ENCODE measurements at regions not wholly inside any gene's neighbourhood (a gene's known extent, or its start where the extent isn't known, plus 50 kb on each side); places are given as distances from the start of the nearest gene placed in this dataset.

DNA sequence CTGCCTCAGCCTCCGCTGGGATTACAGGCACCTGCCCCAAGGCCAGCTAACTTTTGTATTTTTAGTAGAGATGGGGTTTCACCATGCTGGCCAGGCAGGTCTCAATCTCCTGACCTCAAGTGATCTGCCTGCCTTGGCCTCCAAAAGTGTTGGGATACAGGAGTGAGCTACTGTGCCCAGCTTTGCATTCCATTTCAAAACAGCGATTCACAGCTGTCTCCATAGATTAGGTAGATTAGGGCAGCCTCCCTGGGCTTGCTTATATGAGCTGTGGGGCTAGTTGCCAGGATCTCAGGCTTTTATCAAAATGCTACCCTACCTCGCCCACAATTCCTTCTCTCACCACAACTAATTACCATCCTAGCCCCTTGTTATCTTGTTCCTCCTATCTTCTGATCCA, 176.4 kb upstream of the ZKSCAN2 start:
- WGBS (ENCODE audit: low lambda C conversion rate) = 5% methylated on average over 3 of the region's 3 CpGs
- H3K27ac ChIP-seq (ENCODE audit: low read depth in 2 of 2, low read length in 1 of 2) = no peak overlapping the region
- H3K27me3 ChIP-seq (ENCODE audit: insufficient read depth) = peaks cover 4% of the 10 kb centered on the region; the same call in 1 of the 2 replicates
- H3K9me2 ChIP-seq = no peaks in the 10 kb centered on the region
- no peaks in the 10 kb centered on the region for H3K36me3 ChIP-seq (replicated peaks in 1 of 2; ENCODE audit: control insufficient read depth in 1 of 2, insufficient read depth in 2 of 2, low read length in 1 of 2)
- H4K20me1 ChIP-seq (ENCODE audit: insufficient read depth) = no peaks in the 10 kb centered on the region
- no peaks in the 10 kb centered on the region for H3F3A ChIP-seq (replicated peaks; ENCODE audit: insufficient read depth)
- DNase-seq = no peak
- no peaks in the 10 kb centered on the region for H3K4me1 ChIP-seq (ENCODE audit: control insufficient read depth in 1 of 2, insufficient read depth in 2 of 2, low read depth in 1 of 2, low read length in 1 of 2)
- no peak overlapping the region for H2AFZ ChIP-seq (ENCODE audit: low read depth)
- TF ChIP-seq MXI1 (IDR thresholded peaks at IDR 0.05; ENCODE audit: low read depth, low read length) (no peak), POLR2AphosphoS5 (IDR thresholded peaks at IDR 0.05; ENCODE audit: low read depth, low read length) (no peak), CHD2 (IDR thresholded peaks at IDR 0.05; ENCODE audit: low read length, partially characterized antibody) (no peak), SIN3A (IDR thresholded peaks at IDR 0.05; ENCODE audit: borderline replicate concordance, low read depth, low read length) (no peak)
- TF ChIP-seq, protein P1, sequence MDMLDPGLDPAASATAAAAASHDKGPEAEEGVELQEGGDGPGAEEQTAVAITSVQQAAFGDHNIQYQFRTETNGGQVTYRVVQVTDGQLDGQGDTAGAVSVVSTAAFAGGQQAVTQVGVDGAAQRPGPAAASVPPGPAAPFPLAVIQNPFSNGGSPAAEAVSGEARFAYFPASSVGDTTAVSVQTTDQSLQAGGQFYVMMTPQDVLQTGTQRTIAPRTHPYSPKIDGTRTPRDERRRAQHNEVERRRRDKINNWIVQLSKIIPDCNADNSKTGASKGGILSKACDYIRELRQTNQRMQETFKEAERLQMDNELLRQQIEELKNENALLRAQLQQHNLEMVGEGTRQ (IDR thresholded peaks at IDR 0.05; ENCODE audit: borderline replicate concordance, low read depth, low read length) = no peak
- TF ChIP-seq, protein P2, sequence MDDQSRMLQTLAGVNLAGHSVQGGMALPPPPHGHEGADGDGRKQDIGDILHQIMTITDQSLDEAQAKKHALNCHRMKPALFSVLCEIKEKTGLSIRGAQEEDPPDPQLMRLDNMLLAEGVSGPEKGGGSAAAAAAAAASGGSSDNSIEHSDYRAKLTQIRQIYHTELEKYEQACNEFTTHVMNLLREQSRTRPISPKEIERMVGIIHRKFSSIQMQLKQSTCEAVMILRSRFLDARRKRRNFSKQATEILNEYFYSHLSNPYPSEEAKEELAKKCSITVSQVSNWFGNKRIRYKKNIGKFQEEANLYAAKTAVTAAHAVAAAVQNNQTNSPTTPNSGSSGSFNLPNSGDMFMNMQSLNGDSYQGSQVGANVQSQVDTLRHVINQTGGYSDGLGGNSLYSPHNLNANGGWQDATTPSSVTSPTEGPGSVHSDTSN (IDR thresholded peaks at IDR 0.05) = no peak
- POLR2A ChIA-PET = interaction anchor here (0.7 kb wide), 1 partner anchor 547 kb away, joined by 3 read pairs; no protein-coding TSS in a partner anchor
- CTCF ChIA-PET = interaction anchor here (0.6 kb wide), 1 partner anchor 14 kb away, joined by 4 read pairs; no protein-coding TSS in a partner anchor
- H3K79me2 ChIP-seq (ENCODE audit: insufficient read depth) = no peaks in the 10 kb centered on the region
- H3K4me2 ChIP-seq = no peak overlapping the region
- H3K4me3 ChIP-seq (ENCODE audit: low read depth in 2 of 2, low read length in 1 of 2) = no peak overlapping the region
- H3K9me3 ChIP-seq = no peaks in the 10 kb centered on the region
- no peak overlapping the region for H3K9ac ChIP-seq

DNA sequence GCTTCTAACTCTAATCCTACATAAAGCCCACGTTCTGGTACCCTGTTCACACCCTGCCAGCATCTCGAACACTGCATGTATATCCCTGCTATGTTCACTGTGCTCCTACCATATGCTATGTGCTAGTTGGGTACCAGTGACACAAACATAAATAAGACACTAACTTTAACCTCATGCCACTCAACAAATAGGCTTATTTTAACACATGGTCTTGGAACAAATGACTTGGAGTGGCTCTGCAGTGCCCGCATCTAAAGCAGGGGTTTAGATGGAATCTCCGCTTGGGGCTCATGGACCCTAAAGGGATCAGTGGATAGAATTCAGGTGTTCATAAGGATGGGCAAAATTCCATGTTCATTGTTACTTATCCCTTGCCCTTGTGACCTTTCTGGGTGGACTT, 175.7 kb upstream of the ZKSCAN2 start:
- TF ChIP-seq RFX5 (IDR thresholded peaks at IDR 0.05; ENCODE audit: low read length) = no peak
- TF ChIP-seq MXI1 (IDR thresholded peaks at IDR 0.05; ENCODE audit: low read depth, low read length) = no peak
- no peak for TF ChIP-seq GATA2 (CRISPR knock-in tag; IDR thresholded peaks at IDR 0.05)
- TF ChIP-seq EZH2phosphoT487 (IDR thresholded peaks at IDR 0.05; ENCODE audit: borderline replicate concordance, low read depth) = no peak
- TF ChIP-seq ELF1 (IDR thresholded peaks at IDR 0.05) = no peak
- TF ChIP-seq TEAD4 (IDR thresholded peaks at IDR 0.05; ENCODE audit: borderline replicate concordance, insufficient read depth) = no peak
- TF ChIP-seq, protein P3, sequence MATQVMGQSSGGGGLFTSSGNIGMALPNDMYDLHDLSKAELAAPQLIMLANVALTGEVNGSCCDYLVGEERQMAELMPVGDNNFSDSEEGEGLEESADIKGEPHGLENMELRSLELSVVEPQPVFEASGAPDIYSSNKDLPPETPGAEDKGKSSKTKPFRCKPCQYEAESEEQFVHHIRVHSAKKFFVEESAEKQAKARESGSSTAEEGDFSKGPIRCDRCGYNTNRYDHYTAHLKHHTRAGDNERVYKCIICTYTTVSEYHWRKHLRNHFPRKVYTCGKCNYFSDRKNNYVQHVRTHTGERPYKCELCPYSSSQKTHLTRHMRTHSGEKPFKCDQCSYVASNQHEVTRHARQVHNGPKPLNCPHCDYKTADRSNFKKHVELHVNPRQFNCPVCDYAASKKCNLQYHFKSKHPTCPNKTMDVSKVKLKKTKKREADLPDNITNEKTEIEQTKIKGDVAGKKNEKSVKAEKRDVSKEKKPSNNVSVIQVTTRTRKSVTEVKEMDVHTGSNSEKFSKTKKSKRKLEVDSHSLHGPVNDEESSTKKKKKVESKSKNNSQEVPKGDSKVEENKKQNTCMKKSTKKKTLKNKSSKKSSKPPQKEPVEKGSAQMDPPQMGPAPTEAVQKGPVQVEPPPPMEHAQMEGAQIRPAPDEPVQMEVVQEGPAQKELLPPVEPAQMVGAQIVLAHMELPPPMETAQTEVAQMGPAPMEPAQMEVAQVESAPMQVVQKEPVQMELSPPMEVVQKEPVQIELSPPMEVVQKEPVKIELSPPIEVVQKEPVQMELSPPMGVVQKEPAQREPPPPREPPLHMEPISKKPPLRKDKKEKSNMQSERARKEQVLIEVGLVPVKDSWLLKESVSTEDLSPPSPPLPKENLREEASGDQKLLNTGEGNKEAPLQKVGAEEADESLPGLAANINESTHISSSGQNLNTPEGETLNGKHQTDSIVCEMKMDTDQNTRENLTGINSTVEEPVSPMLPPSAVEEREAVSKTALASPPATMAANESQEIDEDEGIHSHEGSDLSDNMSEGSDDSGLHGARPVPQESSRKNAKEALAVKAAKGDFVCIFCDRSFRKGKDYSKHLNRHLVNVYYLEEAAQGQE (IDR thresholded peaks at IDR 0.05; ENCODE audit: low read depth, low read length) = no peak
- no peak for TF ChIP-seq RXRA (IDR thresholded peaks at IDR 0.05; ENCODE audit: borderline replicate concordance, low read depth)
- TF ChIP-seq RCOR1 (IDR thresholded peaks at IDR 0.05; ENCODE audit: low read length) = no peak
- TF ChIP-seq, protein P2 (IDR thresholded peaks at IDR 0.05) = no peak
- no peak for TF ChIP-seq FOXJ3 (CRISPR knock-in tag; IDR thresholded peaks at IDR 0.05)
- Histone ChIP-seq H3K4me3 (ENCODE audit: low read depth in 2 of 2, low read length in 1 of 2) (no peak overlapping the region), H3K4me1 (ENCODE audit: control insufficient read depth in 1 of 2, insufficient read depth in 2 of 2, low read depth in 1 of 2, low read length in 1 of 2) (no peaks in the 10 kb centered on the region), H4K20me1 (ENCODE audit: insufficient read depth) (no peaks in the 10 kb centered on the region), H3K27ac (ENCODE audit: low read depth in 2 of 2, low read length in 1 of 2) (no peak overlapping the region), H3K4me2 (no peak overlapping the region), H2AFZ (ENCODE audit: low read depth) (no peak overlapping the region), H3K9me3 (no peaks in the 10 kb centered on the region), H3K9me2 (no peaks in the 10 kb centered on the region), H3K79me2 (ENCODE audit: insufficient read depth) (no peaks in the 10 kb centered on the region), H3K9ac (no peak overlapping the region), H3K27me3 (ENCODE audit: insufficient read depth) (peaks cover 4% of the 10 kb centered on the region; the same call in 1 of the 2 replicates), H3F3A (replicated peaks; ENCODE audit: insufficient read depth) (no peaks in the 10 kb centered on the region), H3K36me3 (replicated peaks in 1 of 2; ENCODE audit: control insufficient read depth in 1 of 2, insufficient read depth in 2 of 2, low read length in 1 of 2) (no peaks in the 10 kb centered on the region)
- no peak for DNase-seq
- CTCF ChIA-PET = no interaction called here
- WGBS (ENCODE audit: low lambda C conversion rate) = 30% methylated on average over 4 of the region's 4 CpGs
- POLR2A ChIA-PET = no interaction called here

Data from SK-N-SH (cell line).